ENCODE measurements at regions not wholly inside any gene's neighbourhood (a gene's known extent, or its start where the extent isn't known, plus 50 kb on each side); places are given as distances from the start of the nearest gene placed in this dataset.

DNA sequence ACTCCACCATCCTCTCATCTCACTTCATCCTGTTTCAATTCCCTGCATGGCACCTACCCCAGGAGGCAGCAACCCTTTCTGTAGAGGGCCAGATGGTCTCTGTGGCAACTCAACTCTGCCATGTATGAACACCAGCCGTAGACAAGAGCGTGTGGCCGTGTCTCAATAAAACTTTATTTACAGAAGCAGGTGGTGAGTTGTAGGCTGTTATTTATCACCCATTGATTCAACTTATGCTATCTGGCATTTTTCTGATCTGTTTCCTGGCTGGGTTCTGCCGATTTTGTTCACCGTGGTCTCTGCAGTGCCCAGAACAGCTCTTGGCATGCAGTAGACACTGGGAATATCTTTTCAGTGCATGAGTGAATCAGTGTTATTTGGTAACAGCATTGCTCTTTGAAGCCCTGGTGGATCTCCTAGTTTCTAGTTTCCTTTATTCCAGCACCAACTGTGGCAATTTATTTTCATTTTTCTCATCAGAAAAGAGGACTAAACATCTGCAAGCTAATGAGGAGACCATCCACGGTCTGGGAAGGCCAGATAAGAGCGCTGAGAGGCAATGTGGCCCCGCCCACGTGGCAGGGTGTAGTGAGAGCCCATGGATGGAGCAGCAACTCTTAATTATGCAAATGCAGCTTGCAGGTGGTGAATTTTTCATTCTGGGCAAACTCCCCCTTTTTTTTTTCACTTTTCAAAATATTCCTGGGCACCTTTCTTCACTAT, 77.9 kb downstream of the CTSL start (continued):
- TF ChIP-seq, protein P1, sequence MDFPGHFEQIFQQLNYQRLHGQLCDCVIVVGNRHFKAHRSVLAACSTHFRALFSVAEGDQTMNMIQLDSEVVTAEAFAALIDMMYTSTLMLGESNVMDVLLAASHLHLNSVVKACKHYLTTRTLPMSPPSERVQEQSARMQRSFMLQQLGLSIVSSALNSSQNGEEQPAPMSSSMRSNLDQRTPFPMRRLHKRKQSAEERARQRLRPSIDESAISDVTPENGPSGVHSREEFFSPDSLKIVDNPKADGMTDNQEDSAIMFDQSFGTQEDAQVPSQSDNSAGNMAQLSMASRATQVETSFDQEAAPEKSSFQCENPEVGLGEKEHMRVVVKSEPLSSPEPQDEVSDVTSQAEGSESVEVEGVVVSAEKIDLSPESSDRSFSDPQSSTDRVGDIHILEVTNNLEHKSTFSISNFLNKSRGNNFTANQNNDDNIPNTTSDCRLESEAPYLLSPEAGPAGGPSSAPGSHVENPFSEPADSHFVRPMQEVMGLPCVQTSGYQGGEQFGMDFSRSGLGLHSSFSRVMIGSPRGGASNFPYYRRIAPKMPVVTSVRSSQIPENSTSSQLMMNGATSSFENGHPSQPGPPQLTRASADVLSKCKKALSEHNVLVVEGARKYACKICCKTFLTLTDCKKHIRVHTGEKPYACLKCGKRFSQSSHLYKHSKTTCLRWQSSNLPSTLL (IDR thresholded peaks at IDR 0.05): no peak
- TF ChIP-seq ZNF124 (CRISPR knock-in tag; IDR thresholded peaks at IDR 0.05) (no peak), ZNF12 (CRISPR knock-in tag; IDR thresholded peaks at IDR 0.05) (no peak), ZNF507 (tag; conservative IDR thresholded peaks at IDR 0.05) (no peak), CSDE1 (IDR thresholded peaks at IDR 0.05) (no peak), ARID2 (IDR thresholded peaks at IDR 0.05) (no peak), ZNF75A (CRISPR knock-in tag; IDR thresholded peaks at IDR 0.05) (no peak), RUNX1 (IDR thresholded peaks at IDR 0.05; ENCODE audit: low read depth) (no peak), ETV5 (CRISPR knock-in tag; IDR thresholded peaks at IDR 0.05; ENCODE audit: low read depth) (no peak), ZNF3 (CRISPR knock-in tag; IDR thresholded peaks at IDR 0.05) (no peak), JUND (IDR thresholded peaks at IDR 0.05; ENCODE audit: borderline replicate concordance, low read depth, low read length) (0 out of 2 replicates have a peak, but pooled peaks have one; percentile 47), JUND (tag; IDR thresholded peaks at IDR 0.05; ENCODE audit: borderline replicate concordance, low read depth, low read length) (no peak; the same call in 2 of the 3 replicates)
- TF ChIP-seq, protein P2, sequence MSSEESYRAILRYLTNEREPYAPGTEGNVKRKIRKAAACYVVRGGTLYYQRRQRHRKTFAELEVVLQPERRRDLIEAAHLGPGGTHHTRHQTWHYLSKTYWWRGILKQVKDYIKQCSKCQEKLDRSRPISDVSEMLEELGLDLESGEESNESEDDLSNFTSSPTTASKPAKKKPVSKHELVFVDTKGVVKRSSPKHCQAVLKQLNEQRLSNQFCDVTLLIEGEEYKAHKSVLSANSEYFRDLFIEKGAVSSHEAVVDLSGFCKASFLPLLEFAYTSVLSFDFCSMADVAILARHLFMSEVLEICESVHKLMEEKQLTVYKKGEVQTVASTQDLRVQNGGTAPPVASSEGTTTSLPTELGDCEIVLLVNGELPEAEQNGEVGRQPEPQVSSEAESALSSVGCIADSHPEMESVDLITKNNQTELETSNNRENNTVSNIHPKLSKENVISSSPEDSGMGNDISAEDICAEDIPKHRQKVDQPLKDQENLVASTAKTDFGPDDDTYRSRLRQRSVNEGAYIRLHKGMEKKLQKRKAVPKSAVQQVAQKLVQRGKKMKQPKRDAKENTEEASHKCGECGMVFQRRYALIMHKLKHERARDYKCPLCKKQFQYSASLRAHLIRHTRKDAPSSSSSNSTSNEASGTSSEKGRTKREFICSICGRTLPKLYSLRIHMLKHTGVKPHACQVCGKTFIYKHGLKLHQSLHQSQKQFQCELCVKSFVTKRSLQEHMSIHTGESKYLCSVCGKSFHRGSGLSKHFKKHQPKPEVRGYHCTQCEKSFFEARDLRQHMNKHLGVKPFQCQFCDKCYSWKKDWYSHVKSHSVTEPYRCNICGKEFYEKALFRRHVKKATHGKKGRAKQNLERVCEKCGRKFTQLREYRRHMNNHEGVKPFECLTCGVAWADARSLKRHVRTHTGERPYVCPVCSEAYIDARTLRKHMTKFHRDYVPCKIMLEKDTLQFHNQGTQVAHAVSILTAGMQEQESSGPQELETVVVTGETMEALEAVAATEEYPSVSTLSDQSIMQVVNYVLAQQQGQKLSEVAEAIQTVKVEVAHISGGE (CRISPR knock-in tag; IDR thresholded peaks at IDR 0.05): peak in 1 of 3 experiments; percentile 33; a peak in 1 of 6 replicates
- TF ChIP-seq, protein P3, sequence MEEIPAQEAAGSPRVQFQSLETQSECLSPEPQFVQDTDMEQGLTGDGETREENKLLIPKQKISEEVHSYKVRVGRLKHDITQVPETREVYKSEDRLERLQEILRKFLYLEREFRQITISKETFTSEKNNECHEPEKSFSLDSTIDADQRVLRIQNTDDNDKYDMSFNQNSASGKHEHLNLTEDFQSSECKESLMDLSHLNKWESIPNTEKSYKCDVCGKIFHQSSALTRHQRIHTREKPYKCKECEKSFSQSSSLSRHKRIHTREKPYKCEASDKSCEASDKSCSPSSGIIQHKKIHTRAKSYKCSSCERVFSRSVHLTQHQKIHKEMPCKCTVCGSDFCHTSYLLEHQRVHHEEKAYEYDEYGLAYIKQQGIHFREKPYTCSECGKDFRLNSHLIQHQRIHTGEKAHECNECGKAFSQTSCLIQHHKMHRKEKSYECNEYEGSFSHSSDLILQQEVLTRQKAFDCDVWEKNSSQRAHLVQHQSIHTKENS (CRISPR knock-in tag; IDR thresholded peaks at IDR 0.05): no peak
